Activated T-cell treated with anti-CD3 and anti-CD28 coated beads, Interleukin-2, amount 50 U/mL, for 24 hours (primary cell): ENCODE measurements at regions not wholly inside any gene's neighbourhood (a gene's known extent, or its start where the extent isn't known, plus 50 kb on each side); places are given as distances from the start of the nearest gene placed in this dataset.
"Not testable (repeated sequence)": the region's sequence is repeated elsewhere in the genome, so short reads cannot be mapped to it uniquely, and the experiment has no call there.

Experiments used
- DNase-seq: peaks from one replicate; pipeline ENCODE4 v3.0.0-alpha.2; 2020
- H3K27ac Mint-ChIP-seq: 2 replicates; pipeline ENCODE4 v1.8.0; 2020; ENCODE audit warnings: mild to moderate bottlenecking, mixed read lengths
- H3K27me3 Mint-ChIP-seq: 2 replicates; pipeline ENCODE4 v1.8.0; 2020; ENCODE audit warnings: mixed read lengths
- H3K36me3 Mint-ChIP-seq: 2 replicates; pipeline ENCODE4 v1.8.0; 2020; ENCODE audit warnings: low read depth, mixed read lengths
- H3K4me1 Mint-ChIP-seq: 2 replicates; pipeline ENCODE4 v1.8.0; 2020; ENCODE audit warnings: low read depth, mixed read lengths
- H3K4me3 Mint-ChIP-seq: 2 replicates; pipeline ENCODE4 v1.8.0; 2020; ENCODE audit warnings: mild to moderate bottlenecking, moderate library complexity, mixed read lengths
- H3K9me3 Mint-ChIP-seq: 2 replicates; pipeline ENCODE4 v1.8.0; 2020; ENCODE audit warnings: mixed read lengths

- no peak for DNase-seq
- peaks cover 41% of the 10 kb centered on the region for H3K27me3 Mint-ChIP-seq
These were observed 1281.1 kb downstream of the TMEM121 start for GRCh38 chr14:106807493-106807892.

DNA sequence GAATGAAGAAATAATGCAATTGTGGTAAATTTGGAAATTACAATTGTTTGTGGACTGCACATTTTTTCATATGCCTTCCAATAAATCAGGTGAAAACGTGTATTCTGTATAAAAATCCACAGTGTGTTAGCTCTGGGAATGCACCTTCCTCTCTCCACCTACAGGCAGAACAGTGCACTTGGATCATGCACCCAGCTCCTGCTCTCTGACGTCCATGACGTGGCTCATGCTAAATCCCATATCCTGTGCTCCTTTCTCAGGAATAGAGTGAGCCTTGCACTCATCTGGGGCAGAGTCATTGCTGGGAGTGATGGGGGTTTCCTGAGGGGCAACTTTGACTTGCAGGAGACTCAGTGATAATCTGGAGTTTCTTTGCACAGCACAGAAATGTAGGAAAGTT, 1282.1 kb downstream of the TMEM121 start:
- H3K36me3 Mint-ChIP-seq, result no peaks in the 10 kb centered on the region
- peaks cover 11% of the 10 kb centered on the region for H3K4me1 Mint-ChIP-seq
- no peaks in the 10 kb centered on the region for H3K9me3 Mint-ChIP-seq
- no peak overlapping the region for H3K27ac Mint-ChIP-seq
- no peak for DNase-seq
- H3K4me3 Mint-ChIP-seq, result no peak overlapping the region
- H3K27me3 Mint-ChIP-seq, result peaks cover 32% of the 10 kb centered on the region

More at GRCh38 chr14:106807493-106807892, 1281.1 kb downstream of the TMEM121 start:
- Mint-ChIP-seq H3K4me3 (no peak overlapping the region), H3K4me1 (peaks cover 11% of the 10 kb centered on the region), H3K36me3 (no peaks in the 10 kb centered on the region), H3K27ac (no peak overlapping the region), H3K9me3 (no peaks in the 10 kb centered on the region)

GRCh38 chr14:106808907-106809306, 1282.5 kb downstream of the TMEM121 start:
- no peak for DNase-seq
- no peaks in the 10 kb centered on the region for H3K36me3 Mint-ChIP-seq
- peaks cover 27% of the 10 kb centered on the region for H3K27me3 Mint-ChIP-seq
- no peak overlapping the region for H3K4me3 Mint-ChIP-seq
- H3K27ac Mint-ChIP-seq, result no peak overlapping the region
- H3K9me3 Mint-ChIP-seq, result no peaks in the 10 kb centered on the region
- H3K4me1 Mint-ChIP-seq, result peaks cover 11% of the 10 kb centered on the region

DNA sequence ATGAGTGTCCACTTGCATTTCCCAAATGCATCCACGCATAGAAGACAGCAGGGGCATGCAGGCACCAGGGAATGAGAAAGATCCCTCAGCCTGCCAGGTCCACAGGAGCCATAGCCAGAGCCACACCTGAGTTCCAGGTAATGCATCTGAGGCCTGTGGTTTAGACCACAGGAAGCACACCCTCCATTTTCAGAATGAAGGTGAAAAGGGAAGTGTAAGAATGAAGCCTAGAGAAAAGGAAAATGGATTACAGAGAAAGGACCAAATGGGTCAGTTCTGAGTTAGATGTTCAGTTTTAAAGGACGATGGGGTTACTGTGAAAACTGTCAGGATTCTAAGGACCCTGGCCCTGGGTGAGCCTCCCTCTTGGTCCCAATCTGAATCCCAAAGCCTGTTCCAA, 1283.2 kb downstream of the TMEM121 start:
- no peak overlapping the region for H3K27ac Mint-ChIP-seq
- peaks cover 11% of the 10 kb centered on the region for H3K4me1 Mint-ChIP-seq
- DNase-seq, result no peak
- H3K9me3 Mint-ChIP-seq, result no peaks in the 10 kb centered on the region
- peaks cover 20% of the 10 kb centered on the region for H3K27me3 Mint-ChIP-seq
- H3K4me3 Mint-ChIP-seq, result no peak overlapping the region
- H3K36me3 Mint-ChIP-seq, result no peaks in the 10 kb centered on the region

GRCh38 chr14:106810168-106810567, 1283.8 kb downstream of the TMEM121 start:
- not testable (repeated sequence) for DNase-seq, H3K9me3 Mint-ChIP-seq, H3K36me3 Mint-ChIP-seq, H3K27ac Mint-ChIP-seq, H3K4me3 Mint-ChIP-seq
- peaks cover 11% of the 10 kb centered on the region for H3K4me1 Mint-ChIP-seq
- peaks cover 16% of the 10 kb centered on the region for H3K27me3 Mint-ChIP-seq

GRCh38 chr14:106811162-106811561, 1284.8 kb downstream of the TMEM121 start:
- no peak overlapping the region for H3K4me3 Mint-ChIP-seq
- no peak for DNase-seq
- H3K27ac Mint-ChIP-seq, result no peak overlapping the region
- H3K36me3 Mint-ChIP-seq, result no peaks in the 10 kb centered on the region
- H3K9me3 Mint-ChIP-seq, result no peaks in the 10 kb centered on the region
- peaks cover 11% of the 10 kb centered on the region for H3K4me1 Mint-ChIP-seq
- peaks cover 14% of the 10 kb centered on the region for H3K27me3 Mint-ChIP-seq

DNA sequence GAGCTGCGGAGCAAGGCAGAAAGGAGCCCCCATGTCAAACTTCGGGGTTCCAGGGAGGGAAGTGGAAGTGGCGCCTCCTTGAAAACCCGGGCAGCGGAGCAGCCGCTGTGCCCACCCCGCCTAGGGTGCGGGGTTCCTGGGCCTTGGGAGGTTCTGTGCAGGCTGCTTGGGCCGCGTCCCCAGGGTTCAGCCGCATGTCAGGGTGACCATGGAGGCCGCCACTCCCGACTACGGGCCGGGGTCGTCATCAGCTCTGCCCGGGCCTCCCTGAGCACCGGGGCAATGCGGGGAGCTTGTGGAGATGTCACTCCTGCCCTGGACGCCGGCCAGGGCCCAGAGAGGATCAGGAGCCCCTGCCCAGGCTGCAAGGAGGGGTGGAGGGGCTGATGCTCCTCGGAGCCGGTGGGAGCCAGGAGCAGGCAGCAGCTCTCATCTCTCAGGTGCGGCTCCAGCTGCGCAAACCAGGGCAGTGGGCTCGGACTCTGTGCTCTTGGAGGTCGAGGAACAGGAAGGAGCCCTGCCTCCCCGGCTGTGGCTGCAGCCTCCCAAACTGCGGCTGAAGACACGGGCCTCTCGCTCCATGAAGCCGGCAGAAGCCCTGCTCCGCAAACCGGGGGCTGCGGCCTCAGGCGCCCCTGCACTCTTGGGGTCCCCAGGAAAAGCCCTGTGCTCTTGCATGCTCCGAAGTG, 1286.5 kb downstream of the TMEM121 start:
- no peak overlapping the region for H3K27ac Mint-ChIP-seq
- H3K9me3 Mint-ChIP-seq, result no peaks in the 10 kb centered on the region
- H3K27me3 Mint-ChIP-seq, result peaks cover 8% of the 10 kb centered on the region
- DNase-seq, result no peak
- H3K36me3 Mint-ChIP-seq, result no peaks in the 10 kb centered on the region
- H3K4me3 Mint-ChIP-seq, result no peak overlapping the region
- H3K4me1 Mint-ChIP-seq, result peaks cover 11% of the 10 kb centered on the region

DNA sequence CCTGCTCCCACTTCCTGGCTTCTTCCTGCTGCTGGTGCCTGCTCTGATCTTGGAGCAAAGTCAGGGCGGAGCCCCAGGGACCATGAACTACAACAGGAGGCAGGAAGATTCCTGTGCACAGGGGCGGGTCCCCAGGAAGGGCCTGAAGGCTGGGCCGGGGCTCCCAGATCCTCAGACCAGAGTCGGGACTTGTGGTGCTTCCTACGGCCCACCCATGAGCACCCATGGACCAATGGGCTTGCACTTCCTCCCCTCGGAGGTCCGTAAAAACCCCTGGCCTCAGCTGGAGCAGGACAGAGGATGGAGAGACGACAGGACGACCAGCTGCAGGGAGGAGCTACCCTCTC, 1287.1 kb downstream of the TMEM121 start:
- Mint-ChIP-seq H3K4me1 (peaks cover 11% of the 10 kb centered on the region), H3K36me3 (no peaks in the 10 kb centered on the region), H3K27me3 (peaks cover 11% of the 10 kb centered on the region), H3K4me3 (no peak overlapping the region), H3K9me3 (no peaks in the 10 kb centered on the region), H3K27ac (no peak overlapping the region)
- no peak for DNase-seq

DNA sequence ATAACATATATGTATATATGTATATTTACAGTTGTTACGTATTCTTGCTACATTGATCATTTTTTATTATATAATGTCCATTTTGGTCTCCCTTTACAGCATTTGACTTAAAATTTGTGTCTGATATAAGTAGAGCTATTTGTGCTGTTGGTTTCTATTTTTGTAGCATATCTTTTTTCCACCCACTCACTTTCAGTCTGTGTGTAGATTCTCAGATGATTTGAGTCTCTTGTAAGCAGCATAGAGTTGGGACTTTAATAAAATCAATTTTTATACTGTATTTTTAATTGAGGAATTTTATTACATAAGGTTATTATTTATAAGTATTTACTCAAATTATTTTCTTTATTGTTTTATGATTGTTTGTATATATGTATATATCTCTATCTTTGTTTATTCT, 1293.7 kb downstream of the TMEM121 start:
- H3K27me3 Mint-ChIP-seq, result peaks cover 32% of the 10 kb centered on the region
- no peaks in the 10 kb centered on the region for H3K9me3 Mint-ChIP-seq
- peaks cover 5% of the 10 kb centered on the region for H3K4me1 Mint-ChIP-seq

GRCh38 chr14:106821119-106821518, 1294.7 kb downstream of the TMEM121 start:
- no peak for DNase-seq
- H3K36me3 Mint-ChIP-seq, result no peaks in the 10 kb centered on the region
- peaks cover 35% of the 10 kb centered on the region for H3K27me3 Mint-ChIP-seq

More for the DNA sequence above, 1293.7 kb downstream of the TMEM121 start:
- no peak overlapping the region for H3K27ac Mint-ChIP-seq
- no peak for DNase-seq
- H3K36me3 Mint-ChIP-seq, result no peaks in the 10 kb centered on the region
- no peak overlapping the region for H3K4me3 Mint-ChIP-seq

DNA sequence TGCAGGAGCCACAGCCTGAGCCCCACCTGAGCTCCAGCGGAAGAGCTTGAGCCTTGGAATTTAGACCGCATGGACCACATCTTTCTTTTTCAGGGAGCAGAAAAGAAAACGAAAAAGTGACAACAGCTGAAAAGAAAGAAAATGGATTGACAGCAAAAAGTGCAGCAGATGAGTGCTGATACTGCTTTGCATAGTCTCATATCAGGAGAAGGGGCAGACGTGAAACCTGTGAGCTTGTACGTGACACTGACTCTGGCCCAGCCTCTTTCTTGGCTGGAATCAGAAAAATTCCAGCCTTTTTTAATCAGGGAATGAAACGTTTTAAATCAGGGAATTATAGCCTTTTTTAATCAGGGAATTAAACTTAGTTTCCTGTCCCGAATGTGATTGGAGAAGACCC, 1296.5 kb downstream of the TMEM121 start:
- Mint-ChIP-seq H3K27me3 (peaks cover 31% of the 10 kb centered on the region), H3K9me3 (no peaks in the 10 kb centered on the region), H3K4me1 (peaks cover 7% of the 10 kb centered on the region), H3K36me3 (no peaks in the 10 kb centered on the region), H3K27ac (no peak overlapping the region), H3K4me3 (no peak overlapping the region)
- no peak for DNase-seq

More at GRCh38 chr14:106821119-106821518, 1294.7 kb downstream of the TMEM121 start:
- H3K4me1 Mint-ChIP-seq, result peaks cover 5% of the 10 kb centered on the region
- H3K4me3 Mint-ChIP-seq, result no peak overlapping the region
- H3K27ac Mint-ChIP-seq, result no peak overlapping the region
- H3K9me3 Mint-ChIP-seq, result no peaks in the 10 kb centered on the region

DNA sequence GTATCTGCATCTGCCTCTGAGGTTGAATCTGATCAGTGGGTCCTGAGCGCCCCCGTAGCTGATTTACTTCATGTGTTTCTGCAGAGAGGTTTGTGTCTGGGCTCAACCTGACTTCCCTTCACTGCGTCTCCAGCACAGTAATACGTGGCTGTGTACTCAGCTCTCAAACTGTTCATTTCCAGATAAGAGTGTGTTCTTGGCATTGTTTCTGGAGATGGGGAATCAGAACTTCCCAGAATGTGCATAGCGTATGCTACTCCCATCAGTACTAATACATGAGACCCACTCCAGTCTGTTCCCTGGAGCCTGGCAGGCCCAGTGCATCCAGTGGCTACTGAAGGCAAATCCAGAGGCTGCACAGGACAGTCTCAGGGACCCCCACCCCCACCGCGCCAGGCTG, 1297.2 kb downstream of the TMEM121 start:
- no peaks in the 10 kb centered on the region for H3K9me3 Mint-ChIP-seq
- peaks cover 27% of the 10 kb centered on the region for H3K27me3 Mint-ChIP-seq
- H3K4me3 Mint-ChIP-seq, result no peak overlapping the region
- peaks cover 7% of the 10 kb centered on the region for H3K4me1 Mint-ChIP-seq
- no peaks in the 10 kb centered on the region for H3K36me3 Mint-ChIP-seq
- no peak overlapping the region for H3K27ac Mint-ChIP-seq
- DNase-seq, result no peak

DNA sequence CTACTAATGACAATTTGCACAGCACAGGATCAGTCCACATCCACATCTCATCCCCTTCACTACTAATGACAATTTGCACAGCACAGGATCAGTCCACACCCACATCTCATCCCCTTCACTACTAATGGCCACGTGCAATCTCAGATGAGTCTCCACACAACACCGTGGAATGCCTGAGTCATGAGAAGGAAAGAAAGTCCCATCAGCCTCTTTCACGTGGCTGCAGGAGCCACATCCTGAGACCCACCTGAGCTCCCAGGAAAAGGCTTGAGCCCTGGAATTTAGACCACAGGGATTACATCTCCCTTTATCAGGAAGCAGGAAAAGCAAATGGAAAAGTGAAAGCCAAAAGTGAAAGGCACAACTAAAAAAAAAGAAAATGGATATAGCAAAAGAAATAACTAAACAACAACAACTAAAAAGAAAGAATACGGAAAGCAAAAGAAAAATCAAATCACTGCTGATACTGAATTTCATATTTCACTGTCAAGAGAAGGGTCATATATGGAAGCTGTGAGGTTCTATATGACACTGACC, 1300.5 kb downstream of the TMEM121 start:
- DNase-seq, result no peak
- H3K27me3 Mint-ChIP-seq, result peaks cover 26% of the 10 kb centered on the region
- peaks cover 2% of the 10 kb centered on the region for H3K4me1 Mint-ChIP-seq
- no peak overlapping the region for H3K4me3 Mint-ChIP-seq
- H3K27ac Mint-ChIP-seq, result no peak overlapping the region
- no peaks in the 10 kb centered on the region for H3K36me3 Mint-ChIP-seq
- peaks cover 3% of the 10 kb centered on the region for H3K9me3 Mint-ChIP-seq

GRCh38 chr14:106831322-106831720, 1304.9 kb downstream of the TMEM121 start:
- Mint-ChIP-seq H3K9me3 (peaks cover 3% of the 10 kb centered on the region), H3K4me1 (peaks cover 2% of the 10 kb centered on the region), H3K4me3 (no peak overlapping the region), H3K27me3 (peaks cover 12% of the 10 kb centered on the region), H3K36me3 (no peaks in the 10 kb centered on the region), H3K27ac (no peak overlapping the region)
- peak; percentile 70 for DNase-seq

DNA sequence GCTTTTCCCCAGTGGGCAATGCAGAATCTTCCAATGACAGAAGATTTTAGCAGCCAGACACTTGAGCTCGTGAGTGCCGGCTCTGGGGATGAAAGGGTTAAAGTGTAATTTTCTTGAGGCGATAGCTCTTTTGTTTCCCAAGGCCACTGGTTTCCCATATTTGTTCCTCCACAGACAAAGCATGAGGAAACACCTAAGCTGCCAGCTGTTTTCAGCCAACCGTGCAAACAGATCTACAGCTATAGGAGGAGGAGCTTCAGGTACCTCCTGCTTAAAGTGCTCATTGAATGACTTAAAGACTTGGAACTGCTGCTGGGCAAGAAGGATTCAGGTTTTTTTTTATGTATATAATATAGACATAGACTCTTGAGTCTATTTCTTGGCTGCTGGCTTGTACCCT, 1311.5 kb downstream of the TMEM121 start:
- Mint-ChIP-seq H3K4me1 (peaks cover 7% of the 10 kb centered on the region), H3K36me3 (no peaks in the 10 kb centered on the region), H3K27me3 (peaks cover 12% of the 10 kb centered on the region), H3K9me3 (no peaks in the 10 kb centered on the region), H3K27ac (no peak overlapping the region), H3K4me3 (no peak overlapping the region)
- DNase-seq, result no peak
